ENCODE measurements at regions not wholly inside any gene's neighbourhood (a gene's known extent, or its start where the extent isn't known, plus 50 kb on each side); places are given as distances from the start of the nearest gene placed in this dataset.

DNA sequence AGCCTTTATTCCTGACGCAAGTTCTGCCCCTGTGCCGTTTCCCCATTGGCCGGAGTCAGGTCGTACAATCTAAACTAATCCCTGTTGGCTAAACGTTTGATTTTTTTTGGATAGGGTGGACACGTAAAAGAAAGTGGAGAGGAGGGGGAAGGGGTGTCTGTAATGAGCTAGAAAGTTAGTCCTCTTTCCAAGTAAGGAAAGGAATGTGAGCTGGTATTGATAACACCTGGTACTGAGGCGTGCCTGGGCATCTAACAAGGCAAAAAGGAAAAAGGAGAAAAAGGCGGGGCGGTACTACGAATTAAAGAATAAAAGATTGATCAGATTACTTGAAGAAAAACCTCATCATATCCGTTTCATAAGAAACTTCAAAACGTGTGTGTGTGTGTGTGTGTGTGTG is 665.2 kb downstream of the ANXA1 start:
- TF ChIP-seq EZH2 (IDR thresholded peaks at IDR 0.05; ENCODE audit: low read depth), result no peak
- TF ChIP-seq, protein P1, sequence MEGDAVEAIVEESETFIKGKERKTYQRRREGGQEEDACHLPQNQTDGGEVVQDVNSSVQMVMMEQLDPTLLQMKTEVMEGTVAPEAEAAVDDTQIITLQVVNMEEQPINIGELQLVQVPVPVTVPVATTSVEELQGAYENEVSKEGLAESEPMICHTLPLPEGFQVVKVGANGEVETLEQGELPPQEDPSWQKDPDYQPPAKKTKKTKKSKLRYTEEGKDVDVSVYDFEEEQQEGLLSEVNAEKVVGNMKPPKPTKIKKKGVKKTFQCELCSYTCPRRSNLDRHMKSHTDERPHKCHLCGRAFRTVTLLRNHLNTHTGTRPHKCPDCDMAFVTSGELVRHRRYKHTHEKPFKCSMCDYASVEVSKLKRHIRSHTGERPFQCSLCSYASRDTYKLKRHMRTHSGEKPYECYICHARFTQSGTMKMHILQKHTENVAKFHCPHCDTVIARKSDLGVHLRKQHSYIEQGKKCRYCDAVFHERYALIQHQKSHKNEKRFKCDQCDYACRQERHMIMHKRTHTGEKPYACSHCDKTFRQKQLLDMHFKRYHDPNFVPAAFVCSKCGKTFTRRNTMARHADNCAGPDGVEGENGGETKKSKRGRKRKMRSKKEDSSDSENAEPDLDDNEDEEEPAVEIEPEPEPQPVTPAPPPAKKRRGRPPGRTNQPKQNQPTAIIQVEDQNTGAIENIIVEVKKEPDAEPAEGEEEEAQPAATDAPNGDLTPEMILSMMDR (conservative IDR thresholded peaks at IDR 0.05), result no peak
- no peaks in the 10 kb centered on the region for H3K36me3 ChIP-seq (ENCODE audit: low read depth)
- no peak overlapping the region for H2AFZ ChIP-seq
- H3K4me3 ChIP-seq, result no peak overlapping the region
- H3F3A ChIP-seq (ENCODE audit: insufficient read depth, low read depth), result no peaks in the 10 kb centered on the region
- intact Hi-C loops (cut with micrococcal nuclease; ENCODE audit: unreplicated experiment), result loop anchor here (10.0 kb wide), 1 partner anchor 112 kb away; no protein-coding TSS in a partner anchor
- BruUV-seq (replicated peaks), result no TSS peak
- CTCF ChIA-PET, result no interaction called here
- H3K4me2 ChIP-seq, result no peak overlapping the region
- H3K27me3 ChIP-seq (ENCODE audit: insufficient read depth, low read depth), result no peaks in the 10 kb centered on the region
- H3K9me2 ChIP-seq (ENCODE audit: insufficient read depth), result no peaks in the 10 kb centered on the region
- no peaks in the 10 kb centered on the region for H4K20me1 ChIP-seq (ENCODE audit: insufficient read depth)
- POLR2A ChIA-PET (ENCODE audit: unreplicated experiment), result no interaction called here
- no peak overlapping the region for H3K27ac ChIP-seq
- no peaks in the 10 kb centered on the region for H3K4me1 ChIP-seq (replicated peaks; ENCODE audit: insufficient read depth)
- no peaks in the 10 kb centered on the region for H3K9me3 ChIP-seq (ENCODE audit: insufficient read depth, low read depth)
- no peak for DNase-seq
- H3K79me2 ChIP-seq (ENCODE audit: low read depth), result no peaks in the 10 kb centered on the region

DNA sequence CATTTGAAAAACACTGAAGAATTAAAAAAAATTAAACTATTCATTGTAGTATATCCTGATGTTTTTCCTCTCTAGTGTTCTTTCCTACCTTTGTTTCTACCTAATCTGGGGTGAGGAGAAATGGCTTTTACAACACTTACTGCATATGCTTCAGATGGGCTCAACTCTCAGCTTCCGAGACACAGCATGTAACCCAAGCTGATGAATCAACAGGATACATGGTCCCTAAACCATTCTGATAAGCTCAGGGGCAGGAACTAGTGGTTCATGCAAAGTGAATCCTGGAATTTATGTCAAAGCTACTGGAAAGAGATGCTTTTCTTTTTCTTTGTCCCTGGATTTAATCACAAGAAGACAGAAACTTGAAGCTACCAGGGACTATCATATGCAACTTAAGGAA is 672.5 kb upstream of the RORB start:
- ChIA-PET CTCF (no interaction called here), POLR2A (ENCODE audit: unreplicated experiment) (no interaction called here)

DNA sequence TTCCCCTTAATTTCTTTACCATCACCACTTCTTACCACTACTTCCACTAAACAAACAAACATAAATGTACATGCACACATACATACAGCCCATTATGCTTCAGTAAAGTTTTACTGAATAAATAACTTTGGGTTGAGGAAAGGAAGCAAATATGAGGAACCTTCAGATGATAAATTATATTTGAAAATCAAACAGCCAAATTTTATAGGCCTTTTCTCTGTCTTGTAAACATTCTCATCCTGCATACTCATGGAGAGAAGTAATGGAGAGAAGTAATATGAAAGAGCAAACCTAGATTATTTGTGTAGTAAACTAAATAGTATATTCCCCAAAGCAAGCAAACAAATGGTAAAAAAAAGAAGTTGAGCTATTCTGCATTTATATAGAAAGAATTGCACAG is 658.3 kb upstream of the RORB start:
- no peaks in the 10 kb centered on the region for H4K20me1 ChIP-seq (ENCODE audit: insufficient read depth)
- H3K9me2 ChIP-seq (ENCODE audit: insufficient read depth), result peaks cover 6% of the 10 kb centered on the region; the same call in 1 of the 2 replicates
- no peaks in the 10 kb centered on the region for H3K36me3 ChIP-seq (ENCODE audit: low read depth)
- CTCF ChIA-PET, result no interaction called here
- no peaks in the 10 kb centered on the region for H3K4me1 ChIP-seq (replicated peaks; ENCODE audit: insufficient read depth)
- no TSS peak for BruUV-seq (replicated peaks)
- no peak for TF ChIP-seq EZH2 (IDR thresholded peaks at IDR 0.05; ENCODE audit: low read depth)
- TF ChIP-seq, protein P1 (conservative IDR thresholded peaks at IDR 0.05), result no peak
- H2AFZ ChIP-seq, result no peak overlapping the region
- H3K27me3 ChIP-seq (ENCODE audit: insufficient read depth, low read depth), result no peaks in the 10 kb centered on the region
- H3K4me2 ChIP-seq, result no peak overlapping the region
- intact Hi-C loops (cut with micrococcal nuclease; ENCODE audit: unreplicated experiment), result no loop called here
- no peak overlapping the region for H3K4me3 ChIP-seq
- no peaks in the 10 kb centered on the region for H3K79me2 ChIP-seq (ENCODE audit: low read depth)
- no peaks in the 10 kb centered on the region for H3K9me3 ChIP-seq (ENCODE audit: insufficient read depth, low read depth)
- no peaks in the 10 kb centered on the region for H3F3A ChIP-seq (ENCODE audit: insufficient read depth, low read depth)
- no peak for DNase-seq
- POLR2A ChIA-PET (ENCODE audit: unreplicated experiment), result no interaction called here
- H3K27ac ChIP-seq, result no peak overlapping the region

More for the DNA sequence above, 672.5 kb upstream of the RORB start:
- Histone ChIP-seq H3K36me3 (ENCODE audit: low read depth) (no peaks in the 10 kb centered on the region), H4K20me1 (ENCODE audit: insufficient read depth) (no peaks in the 10 kb centered on the region), H3K79me2 (ENCODE audit: low read depth) (no peaks in the 10 kb centered on the region), H3K9me3 (ENCODE audit: insufficient read depth, low read depth) (no peaks in the 10 kb centered on the region), H3K4me2 (no peak overlapping the region), H3K4me1 (replicated peaks; ENCODE audit: insufficient read depth) (no peaks in the 10 kb centered on the region), H3K4me3 (no peak overlapping the region), H2AFZ (no peak overlapping the region), H3K27me3 (ENCODE audit: insufficient read depth, low read depth) (no peaks in the 10 kb centered on the region), H3K9me2 (ENCODE audit: insufficient read depth) (no peaks in the 10 kb centered on the region), H3K27ac (no peak overlapping the region), H3F3A (ENCODE audit: insufficient read depth, low read depth) (no peaks in the 10 kb centered on the region)
- intact Hi-C loops (cut with micrococcal nuclease; ENCODE audit: unreplicated experiment), result no loop called here
- DNase-seq, result no peak
- TF ChIP-seq, protein P1 (conservative IDR thresholded peaks at IDR 0.05), result no peak
- TF ChIP-seq EZH2 (IDR thresholded peaks at IDR 0.05; ENCODE audit: low read depth), result no peak
- BruUV-seq (replicated peaks), result no TSS peak

Measured in PC-9 (cell line).